SK-N-SH (cell line): ENCODE measurements at regions not wholly inside any gene's neighbourhood (a gene's known extent, or its start where the extent isn't known, plus 50 kb on each side); places are given as distances from the start of the nearest gene placed in this dataset.

Source experiments
- CHD2 ChIP-seq: fragments of 150-350 bp; IDR thresholded peaks from 2 replicates; pipeline ENCODE4 v1.6.1; 2018; ENCODE audit warnings: low read length; ENCODE audit not compliant: partially characterized antibody
- CTCF ChIP-seq: fragments of 200-600 bp; sonication (generic); IDR thresholded peaks from 2 replicates; pipeline ENCODE4 v1.6.1; 2017; ENCODE audit warnings: antibody characterized with exemption, mild to moderate bottlenecking, moderate library complexity
- ELF1 ChIP-seq: IDR thresholded peaks from 2 replicates; pipeline ENCODE4 v1.4.0; 2012
- EZH2phosphoT487 ChIP-seq: fragments of 200-600 bp; sonication (generic); IDR thresholded peaks from 2 replicates; pipeline ENCODE4 v1.6.1; 2017; ENCODE audit warnings: low read depth, mixed run types, mild to moderate bottlenecking, antibody characterized with exemption, moderate library complexity, borderline replicate concordance
- FOSL2 ChIP-seq: IDR thresholded peaks from 2 replicates; pipeline ENCODE4 v1.4.0; 2012; ENCODE audit warnings: low read depth, mild to moderate bottlenecking, moderate library complexity, borderline replicate concordance
- MAX ChIP-seq: IDR thresholded peaks from 2 replicates; pipeline ENCODE4 v1.4.0; 2012; ENCODE audit warnings: low read depth
- MXI1 ChIP-seq: IDR thresholded peaks from 2 replicates; pipeline ENCODE4 v1.6.1; 2012; ENCODE audit warnings: mild to moderate bottlenecking, low read depth, low read length, improper control_type of control experiment
- PBX3 ChIP-seq: IDR thresholded peaks from 2 replicates; pipeline ENCODE4; 2012
- POLR2AphosphoS5 ChIP-seq: IDR thresholded peaks from 2 replicates; pipeline ENCODE4 v1.6.1; 2012; ENCODE audit warnings: low read depth, low read length
- RCOR1 ChIP-seq: fragments of 150-350 bp; IDR thresholded peaks from 2 replicates; pipeline ENCODE4 v1.6.1; 2017; ENCODE audit warnings: antibody characterized with exemption, low read length
- RFX5 ChIP-seq: IDR thresholded peaks from 2 replicates; pipeline ENCODE4 v1.6.1; 2012; ENCODE audit warnings: mild to moderate bottlenecking, improper control_type of control experiment, low read length
- RXRA ChIP-seq: IDR thresholded peaks from 2 replicates; pipeline ENCODE4 v1.4.0; 2012; ENCODE audit warnings: low read depth, mild to moderate bottlenecking, borderline replicate concordance
- USF1 ChIP-seq: IDR thresholded peaks from 2 replicates; pipeline ENCODE4 v1.4.0; 2012; ENCODE audit warnings: low read depth, borderline replicate concordance
- YY1 ChIP-seq: IDR thresholded peaks from 2 replicates; pipeline ENCODE4 v1.4.0; 2012; ENCODE audit warnings: low read depth, mild to moderate bottlenecking

- TF ChIP-seq CTCF (no peak), ELF1 (no peak), RCOR1 (no peak), USF1 (no peak), YY1 (no peak), POLR2AphosphoS5 (no peak), RFX5 (no peak), FOSL2 (no peak), RXRA (no peak), CHD2 (no peak), EZH2phosphoT487 (no peak), PBX3 (no peak), MXI1 (no peak), MAX (no peak)
Measured at GRCh38 chr12:107474639-107475539, 210.7 kb upstream of the PWP1 start.
